ENCODE measurements at regions not wholly inside any gene's neighbourhood (a gene's known extent, or its start where the extent isn't known, plus 50 kb on each side); places are given as distances from the start of the nearest gene placed in this dataset.
"Not testable (repeated sequence)": the region's sequence is repeated elsewhere in the genome, so short reads cannot be mapped to it uniquely, and the experiment has no call there.

DNA sequence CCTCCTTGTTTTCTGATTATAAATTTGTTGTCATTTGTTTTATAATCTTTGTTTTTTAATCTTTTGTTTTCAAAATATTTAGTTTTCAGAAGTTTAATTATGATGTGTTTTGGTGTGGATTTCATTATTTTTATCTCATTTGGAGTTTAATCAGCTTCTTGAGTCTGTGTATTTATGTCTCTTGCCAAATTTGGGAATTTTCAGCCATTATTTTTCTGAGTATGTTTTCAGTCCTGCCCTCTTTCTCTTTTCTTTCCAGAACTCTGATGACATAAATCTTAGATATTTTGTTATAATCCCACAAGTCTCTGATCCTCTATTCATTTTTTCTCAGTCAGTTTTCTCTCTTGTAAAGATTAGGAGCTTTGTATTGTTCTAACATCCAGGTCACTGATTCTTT is 89.8 kb downstream of the RHOU start:
- no peak for DNase-seq

DNA sequence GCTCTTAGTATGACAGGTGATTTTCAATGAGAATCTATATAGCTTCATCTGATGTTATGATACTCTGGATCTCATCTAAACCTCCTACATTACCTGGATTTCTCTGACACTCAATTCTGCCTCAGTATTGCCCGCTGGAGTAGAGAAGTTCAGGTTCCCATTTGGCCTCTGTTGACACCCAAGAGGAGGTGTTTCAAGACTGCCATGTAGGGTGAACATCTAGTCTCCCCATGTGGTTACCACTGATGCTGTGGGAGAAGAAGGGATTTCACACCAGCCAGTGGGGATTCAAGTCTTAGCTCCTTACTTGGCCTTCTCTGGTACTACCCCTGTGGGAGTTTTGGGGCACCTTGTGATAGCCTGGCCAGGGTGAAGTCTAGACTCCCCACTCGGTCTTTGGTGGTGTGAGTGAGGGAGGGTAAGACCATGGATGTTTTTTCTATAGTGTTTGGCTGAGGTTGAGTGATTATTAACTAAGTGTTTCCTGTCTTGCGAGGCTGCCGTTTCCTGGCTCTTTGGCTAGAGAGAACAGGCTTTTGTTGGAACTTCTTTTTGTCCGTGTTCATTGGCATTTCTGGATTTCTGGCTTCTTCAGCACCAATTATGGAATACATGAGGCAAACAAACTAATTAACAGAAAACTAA is 90.7 kb downstream of the RHOU start:
- no peak for DNase-seq

DNA sequence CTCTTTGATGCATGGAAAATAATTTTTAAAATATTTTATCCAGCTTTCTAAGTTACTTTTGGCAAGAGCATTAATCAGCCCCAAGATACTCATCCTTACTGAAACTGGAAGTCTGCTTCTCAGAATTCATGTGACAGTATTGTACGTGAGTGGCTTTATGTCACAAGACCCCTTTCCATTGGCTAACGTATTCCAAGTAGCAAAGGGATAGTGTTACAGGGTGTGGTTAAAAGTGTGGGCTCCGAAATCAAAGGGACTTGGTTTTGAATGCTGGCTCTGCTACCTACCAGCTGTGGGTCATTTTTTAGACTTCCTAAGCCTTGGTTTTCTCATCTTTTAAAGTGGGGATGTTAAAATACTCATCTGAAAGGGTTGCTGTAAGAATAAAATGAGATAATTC is 91.7 kb downstream of the RHOU start:
- no peak for DNase-seq

DNA sequence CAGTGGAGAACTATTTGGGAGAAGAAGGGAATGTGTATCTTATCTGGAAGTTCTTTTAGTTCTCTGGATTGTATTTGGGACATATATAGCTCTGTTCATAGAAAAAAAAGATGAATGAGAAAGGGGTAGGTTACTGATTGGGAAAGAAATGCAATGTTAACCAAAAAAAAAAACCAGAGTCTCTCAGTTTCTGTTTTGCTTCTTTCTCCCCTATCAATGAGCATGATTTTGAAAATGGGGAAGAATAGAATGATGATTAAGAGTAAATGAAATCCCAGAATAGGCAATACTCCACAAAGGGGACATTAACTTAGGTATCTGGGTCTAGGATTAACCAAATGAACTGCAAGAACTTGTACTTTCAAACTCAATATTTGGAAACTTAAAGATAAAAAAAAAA is 92.9 kb downstream of the RHOU start:
- DNase-seq = no peak

GRCh38 chr1:228830185-228830953 is 95.1 kb downstream of the RHOU start:
- DNase-seq = no peak

DNA sequence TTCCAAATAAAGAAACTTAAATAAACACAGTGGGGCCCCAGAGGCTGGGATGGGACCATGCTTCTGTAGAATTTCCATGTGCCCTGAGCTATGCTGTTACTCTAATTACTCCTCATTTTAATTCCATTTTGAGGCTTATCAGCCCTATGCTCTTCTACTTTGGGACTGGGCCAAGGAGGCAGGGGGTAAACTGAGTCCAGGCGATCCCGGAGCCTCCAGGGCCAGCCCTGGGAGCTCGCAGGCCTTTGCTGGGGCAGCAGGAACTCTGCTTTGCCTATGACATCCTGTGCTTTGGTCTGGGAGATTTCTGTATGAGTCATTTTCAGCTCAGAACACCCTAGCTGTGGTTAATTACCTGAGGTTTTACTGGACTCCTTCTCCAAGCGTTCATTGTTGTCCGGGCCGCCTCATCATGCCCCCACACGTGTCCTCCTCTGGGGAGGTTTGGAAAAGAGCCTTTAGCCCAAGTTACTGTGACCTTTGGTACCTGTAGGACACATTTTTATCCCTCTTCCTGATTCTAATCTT is 95.7 kb downstream of the RHOU start:
- no peak for DNase-seq

DNA sequence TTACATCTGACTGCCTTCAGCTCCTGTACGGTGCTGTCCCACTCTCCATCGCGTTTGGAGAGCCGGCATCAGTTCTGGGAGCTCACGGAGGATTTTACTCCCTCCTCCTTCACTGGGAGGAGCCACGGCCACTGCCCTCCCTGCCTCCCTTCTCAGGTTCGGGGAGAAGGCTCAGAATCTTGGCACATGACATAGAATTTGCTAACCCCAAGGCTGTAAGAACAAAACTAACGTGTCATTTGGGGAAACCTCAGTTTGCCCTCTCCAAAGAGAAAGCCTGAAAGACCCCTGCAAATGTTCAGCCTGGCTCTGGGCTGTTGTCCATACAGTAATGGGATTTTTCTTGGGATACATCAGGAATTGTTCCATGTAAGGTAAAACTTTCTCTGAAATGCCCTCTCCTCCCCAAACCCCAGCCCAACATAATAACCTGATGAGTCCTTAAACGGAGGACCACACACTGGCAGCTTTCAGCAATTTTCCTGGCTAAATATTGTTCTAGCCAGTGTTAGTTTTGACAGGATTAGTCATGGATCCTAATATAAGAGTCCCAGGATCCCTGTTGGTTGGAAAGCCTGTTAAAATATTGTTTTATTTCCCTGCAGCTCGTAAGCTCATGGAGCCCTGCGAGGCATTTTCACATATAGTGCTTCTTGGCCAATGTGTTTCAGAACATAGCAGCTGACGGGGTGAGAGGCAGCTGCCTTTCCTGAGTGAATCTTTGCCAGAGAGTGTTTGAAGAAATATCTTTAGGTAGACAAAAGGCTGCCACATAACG is 98.8 kb downstream of the RHOU start:
- DNase-seq = no peak

- no peak for DNase-seq
These were observed 100.2 kb downstream of the RHOU start for GRCh38 chr1:228835456-228835855.

DNA sequence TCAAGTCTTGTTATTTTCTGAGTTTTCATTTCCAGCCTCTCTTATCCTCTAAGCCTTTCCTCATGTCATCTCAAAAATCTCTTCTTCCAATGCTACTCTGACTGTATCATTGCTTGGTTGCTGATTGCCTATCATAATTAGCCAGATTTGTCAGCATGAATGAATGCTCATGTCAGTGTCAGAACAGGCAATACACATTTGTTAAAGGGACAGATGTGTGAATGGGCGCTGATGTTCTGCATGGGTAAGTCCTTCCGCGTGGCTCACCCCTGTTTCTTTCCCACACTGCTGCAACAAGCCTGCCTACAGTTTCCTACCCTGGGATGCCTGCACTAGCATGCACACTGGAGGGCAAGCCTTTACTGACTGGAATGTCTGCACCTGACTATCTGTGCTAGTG is 100.6 kb downstream of the RHOU start:
- DNase-seq = no peak

DNA sequence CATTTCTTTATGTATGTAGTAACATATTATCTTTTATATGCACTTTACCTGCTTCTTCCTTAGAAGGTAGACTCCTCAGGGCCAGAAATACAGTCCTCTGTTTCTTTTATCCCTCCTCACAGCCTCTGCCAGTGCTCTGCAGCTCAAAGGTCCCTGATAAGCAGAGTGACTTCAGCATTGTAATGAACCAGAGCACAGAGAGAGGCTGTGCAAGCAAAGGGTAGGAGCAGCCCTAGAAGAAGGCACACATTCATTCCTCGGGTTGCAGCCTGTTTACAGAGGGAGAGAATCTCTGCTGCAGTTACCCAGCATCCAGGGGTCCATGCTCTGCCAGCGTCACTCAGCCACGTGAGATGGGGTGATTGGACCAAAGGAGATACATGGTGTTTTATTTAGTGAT is 101.1 kb downstream of the RHOU start:
- no peak for DNase-seq

DNA sequence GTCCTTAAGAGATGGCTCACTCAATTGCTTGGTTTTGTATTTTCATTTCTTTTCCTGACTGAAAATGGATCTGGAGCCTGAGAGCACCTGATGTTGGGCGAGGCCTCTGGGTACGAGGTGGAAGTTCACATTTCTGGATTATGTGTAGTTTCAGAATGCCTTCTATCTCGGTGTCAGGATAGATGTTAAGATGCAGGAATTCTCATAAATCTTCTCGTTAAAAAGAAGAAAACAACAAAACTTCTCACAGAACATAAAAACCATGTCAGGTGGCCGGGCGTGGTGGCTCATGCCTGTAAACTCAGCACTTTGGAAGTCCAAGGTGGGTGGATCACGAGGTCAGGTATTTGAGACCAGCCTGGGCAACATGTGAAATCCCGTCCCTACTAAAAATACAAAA is 101.8 kb downstream of the RHOU start:
- DNase-seq = no peak

- DNase-seq = no peak
These were observed 102.8 kb downstream of the RHOU start for GRCh38 chr1:228837817-228838716.

GRCh38 chr1:228838717-228839500 is 103.6 kb downstream of the RHOU start:
- DNase-seq = no peak

- no peak for DNase-seq
These were observed 104.4 kb downstream of the RHOU start for GRCh38 chr1:228839656-228840055.

DNA sequence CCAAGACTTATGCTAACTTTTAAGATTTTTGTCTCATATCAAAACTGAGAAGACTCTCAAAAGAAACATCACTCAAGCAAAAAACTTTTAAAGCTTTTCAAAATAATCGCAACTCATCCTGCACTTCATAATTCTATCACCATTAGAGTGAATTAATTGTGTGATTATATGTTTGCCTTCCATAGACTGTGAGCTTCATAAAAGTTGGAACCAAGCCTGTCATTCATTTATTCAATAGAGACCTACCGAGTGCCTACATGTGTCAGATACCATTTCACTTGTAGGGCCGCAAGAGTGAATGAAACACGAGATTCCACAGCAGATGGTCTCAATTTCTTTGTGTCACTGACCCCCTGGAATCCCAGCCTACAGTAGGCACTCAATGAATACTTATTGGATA is 106.4 kb downstream of the RHOU start:
- no peak for DNase-seq

DNA sequence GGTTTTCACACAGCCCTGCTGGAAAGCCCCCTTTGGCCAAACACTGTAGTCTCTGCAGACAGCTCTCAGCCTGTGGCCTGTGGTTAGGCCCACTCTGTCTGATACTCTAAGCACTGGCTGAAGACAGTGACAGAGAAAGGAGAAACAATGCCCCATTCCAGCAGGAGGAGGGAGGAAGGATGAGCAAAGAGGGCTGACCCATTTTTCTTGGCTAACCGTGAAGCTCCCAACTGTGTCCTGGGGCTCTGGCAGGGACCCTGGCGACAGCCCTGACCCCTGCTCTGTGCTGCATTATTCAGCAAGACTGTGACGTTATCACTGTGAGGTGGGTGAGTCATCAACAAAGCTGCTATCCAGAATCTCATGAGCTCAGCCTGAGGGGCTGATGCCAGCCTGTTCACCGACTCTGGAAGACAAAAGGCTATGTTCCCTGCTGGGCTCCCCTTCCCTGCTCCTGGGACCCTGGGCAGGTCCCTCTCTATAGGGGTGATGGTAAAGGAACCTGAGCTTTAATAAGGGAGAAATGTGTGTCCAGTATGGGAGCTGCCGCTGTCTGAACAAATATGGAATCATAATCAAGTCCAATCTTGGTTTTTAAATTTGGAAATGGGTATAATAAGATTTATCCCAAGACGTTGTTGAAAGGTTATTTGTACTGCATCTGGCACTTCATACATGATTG is 107.0 kb downstream of the RHOU start:
- DNase-seq = no peak

- DNase-seq = no peak
These were observed 109.8 kb downstream of the RHOU start for GRCh38 chr1:228845101-228845500.

DNA sequence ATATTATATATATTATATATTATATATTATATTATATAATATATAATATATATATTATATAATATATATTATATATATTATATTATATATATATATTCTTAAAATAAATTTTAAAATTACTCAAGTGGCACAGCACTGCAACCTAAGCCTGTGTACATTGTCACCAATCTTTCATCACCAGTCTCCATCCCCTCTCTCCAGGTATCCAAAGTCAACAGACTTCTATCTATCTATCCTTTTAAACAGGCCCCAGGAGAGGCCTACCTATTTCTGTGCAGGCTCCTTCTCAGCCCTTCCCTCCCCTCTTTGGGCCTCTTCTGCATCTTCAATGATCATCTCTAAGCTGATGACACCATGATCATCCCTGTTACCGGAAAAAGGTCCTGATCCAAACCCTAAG is 111.7 kb downstream of the RHOU start:
- DNase-seq = no peak

- not testable (repeated sequence) for DNase-seq
These were observed 112.2 kb downstream of the RHOU start for GRCh38 chr1:228847451-228847850.

DNA sequence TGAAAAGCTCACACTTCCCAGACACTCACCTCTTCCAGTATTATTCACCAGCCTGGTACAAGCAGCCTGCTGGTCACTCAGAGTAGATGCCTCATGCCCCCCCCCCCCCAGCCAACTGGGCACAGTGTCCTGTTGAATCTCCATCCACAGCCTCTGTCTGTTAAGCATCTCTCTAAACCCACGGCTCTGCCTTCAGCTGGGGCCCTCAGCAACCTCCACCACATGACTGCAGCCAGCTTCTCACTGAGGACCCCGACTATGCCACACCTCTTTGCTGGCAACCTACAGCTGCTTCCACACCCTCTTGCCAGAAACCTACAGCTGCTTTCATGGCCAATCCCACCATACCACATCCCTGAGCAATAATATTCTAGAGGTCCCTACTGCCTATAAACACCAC is 113.1 kb downstream of the RHOU start:
- no peak for DNase-seq

GRCh38 chr1:228849011-228849541 is 113.8 kb downstream of the RHOU start:
- DNase-seq = peak; percentile 15
